ENCODE measurements at regions not wholly inside any gene's neighbourhood (a gene's known extent, or its start where the extent isn't known, plus 50 kb on each side); places are given as distances from the start of the nearest gene placed in this dataset.
"Not testable (repeated sequence)": the region's sequence is repeated elsewhere in the genome, so short reads cannot be mapped to it uniquely, and the experiment has no call there.

DNA sequence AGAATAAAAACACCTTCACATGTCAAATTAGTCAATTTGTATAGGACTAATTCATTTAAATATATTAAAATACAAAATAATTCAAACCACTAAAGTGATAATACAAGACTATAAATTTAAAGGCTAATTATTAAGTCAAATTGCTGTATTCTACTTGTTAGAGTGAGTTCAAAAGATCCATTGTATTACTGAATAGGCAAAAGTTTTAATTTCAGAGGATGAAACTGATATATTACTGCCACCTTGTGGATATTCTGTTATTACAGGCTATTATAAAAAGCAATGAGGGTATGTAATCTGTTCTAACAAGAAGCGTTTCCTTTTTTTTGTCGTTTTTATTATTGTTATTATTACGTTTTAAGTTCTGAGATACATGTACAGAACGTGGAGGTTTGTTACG, 1825.5 kb upstream of the TPTE start:
- FAIRE-seq: peak; percentile 96
- WGBS, 3 donors: 12 to 32% (median 23%) methylated on average over 2 of the region's 5 CpGs
- not testable (repeated sequence) for H3K27me3 ChIP-seq (ENCODE audit: control insufficient read depth in 3 of 3, insufficient read depth in 3 of 3, low read length in 3 of 3); H3K4me3 ChIP-seq (ENCODE audit: low read depth in 1 of 3, low read length in 3 of 3); H3K4me1 ChIP-seq (ENCODE audit: control insufficient read depth in 3 of 3, insufficient read depth in 2 of 3, low read depth in 1 of 3, low read length in 2 of 3); H3K27ac ChIP-seq (ENCODE audit: low read depth in 1 of 3, low read length in 2 of 3); H3K9me3 ChIP-seq (ENCODE audit: control insufficient read depth in 2 of 2, insufficient read depth in 1 of 2, low read depth in 1 of 2, low read length in 1 of 2); DNase-seq; H3K36me3 ChIP-seq (ENCODE audit: control insufficient read depth in 3 of 3, insufficient read depth in 2 of 3, low read depth in 1 of 3, low read length in 3 of 3)

DNA sequence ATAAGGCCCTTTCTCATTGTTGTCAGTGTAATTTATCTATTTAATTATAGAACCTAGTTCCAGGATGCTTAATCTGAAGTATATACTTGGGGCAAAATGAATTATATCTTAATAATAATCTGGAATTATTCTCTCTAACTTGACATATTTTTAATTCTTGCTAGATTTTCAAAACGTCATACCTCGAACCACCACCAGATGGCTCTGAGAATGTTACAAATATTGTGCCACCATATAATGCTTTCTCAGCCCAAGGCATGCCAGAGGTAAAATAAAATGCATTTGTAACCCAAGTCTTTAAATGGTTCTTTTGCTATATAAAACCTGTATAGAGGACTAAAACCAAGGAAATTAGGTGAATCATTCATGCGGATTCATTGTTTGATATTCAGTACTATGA, 1820.1 kb upstream of the TPTE start:
- H3K27me3 ChIP-seq (ENCODE audit: control insufficient read depth in 3 of 3, insufficient read depth in 3 of 3, low read length in 3 of 3); DNase-seq; FAIRE-seq; H3K36me3 ChIP-seq (ENCODE audit: control insufficient read depth in 3 of 3, insufficient read depth in 2 of 3, low read depth in 1 of 3, low read length in 3 of 3); H3K9me3 ChIP-seq (ENCODE audit: control insufficient read depth in 2 of 2, insufficient read depth in 1 of 2, low read depth in 1 of 2, low read length in 1 of 2); H3K4me3 ChIP-seq (ENCODE audit: low read depth in 1 of 3, low read length in 3 of 3); H3K4me1 ChIP-seq (ENCODE audit: control insufficient read depth in 3 of 3, insufficient read depth in 2 of 3, low read depth in 1 of 3, low read length in 2 of 3); H3K27ac ChIP-seq (ENCODE audit: low read depth in 1 of 3, low read length in 2 of 3): not testable (repeated sequence)
- 0 to 13% methylated on average over 2 to 3 of the region's 3 CpGs; no CpG with 5 or more reads in 1 of the 3 donors for WGBS, 3 donors

DNA sequence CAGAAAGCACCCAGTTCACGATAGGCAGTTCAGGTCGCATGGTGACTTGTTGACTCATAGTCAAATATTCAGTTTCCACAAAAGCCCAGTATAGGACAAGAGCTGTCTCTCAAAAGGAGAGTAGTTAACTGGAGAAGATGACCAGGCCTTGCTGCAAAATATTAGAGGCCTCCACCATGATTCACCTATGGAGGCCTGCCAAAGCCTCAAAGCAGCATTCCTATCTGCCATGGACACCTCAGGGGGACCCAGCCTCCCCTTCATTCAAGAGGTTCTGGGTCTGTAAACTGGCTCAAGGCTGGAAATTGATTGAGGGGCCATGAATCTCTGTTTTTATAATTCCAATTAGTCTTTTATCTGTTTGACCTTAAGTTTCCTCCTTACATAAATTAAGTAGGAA, 1815.6 kb upstream of the TPTE start:
- WGBS, 3 donors: no CpG with 5 or more reads among the region's 2 CpGs
- DNase-seq; H3K27me3 ChIP-seq (ENCODE audit: control insufficient read depth in 3 of 3, insufficient read depth in 3 of 3, low read length in 3 of 3); FAIRE-seq; H3K4me1 ChIP-seq (ENCODE audit: control insufficient read depth in 3 of 3, insufficient read depth in 2 of 3, low read depth in 1 of 3, low read length in 2 of 3); H3K36me3 ChIP-seq (ENCODE audit: control insufficient read depth in 3 of 3, insufficient read depth in 2 of 3, low read depth in 1 of 3, low read length in 3 of 3); H3K9me3 ChIP-seq (ENCODE audit: control insufficient read depth in 2 of 2, insufficient read depth in 1 of 2, low read depth in 1 of 2, low read length in 1 of 2); H3K27ac ChIP-seq (ENCODE audit: low read depth in 1 of 3, low read length in 2 of 3); H3K4me3 ChIP-seq (ENCODE audit: low read depth in 1 of 3, low read length in 3 of 3): not testable (repeated sequence)
